ENCODE measurements at regions not wholly inside any gene's neighbourhood (a gene's known extent, or its start where the extent isn't known, plus 50 kb on each side); places are given as distances from the start of the nearest gene placed in this dataset.

- TF ChIP-seq CTCF (IDR thresholded peaks at IDR 0.05) = no peak
- TF ChIP-seq EZH2phosphoT487 (IDR thresholded peaks at IDR 0.05) = no peak
- TF ChIP-seq EZH2 (IDR thresholded peaks at IDR 0.05) = no peak
Measured at GRCh38 chr10:35270100-35270499, 66.2 kb upstream of the CCNY start.

Measured in neural progenitor cell (in vitro differentiated cells).